Muscle of arm (tissue), 1 donor: ENCODE measurements at regions not wholly inside any gene's neighbourhood (a gene's known extent, or its start where the extent isn't known, plus 50 kb on each side); places are given as distances from the start of the nearest gene placed in this dataset.
"Not testable (repeated sequence)": the region's sequence is repeated elsewhere in the genome, so short reads cannot be mapped to it uniquely, and the experiment has no call there.

Experiments
- DNase-seq: peaks from one replicate; pipeline ENCODE4 v3.0.0-alpha.2; 2013

DNA sequence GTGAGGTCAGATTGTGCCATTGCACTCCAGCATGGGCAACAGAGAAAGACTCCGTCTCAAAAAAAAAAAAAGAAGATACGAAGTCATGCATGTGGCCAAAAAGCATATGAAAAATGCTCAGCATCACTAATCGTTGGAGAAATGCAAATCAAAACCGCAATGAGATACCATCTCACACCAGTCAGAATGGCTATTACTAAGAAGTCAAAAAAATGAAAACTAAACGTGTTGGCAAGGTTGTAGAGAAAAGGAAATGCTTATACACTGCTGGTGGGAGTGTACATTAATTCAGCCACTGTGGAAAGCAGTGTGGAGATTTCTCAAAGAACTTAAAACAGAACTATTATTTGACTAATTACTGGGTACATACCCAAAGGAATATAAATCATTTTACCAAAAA is 156.1 kb upstream of the GRM7 start:
- DNase-seq = not testable (repeated sequence)

DNA sequence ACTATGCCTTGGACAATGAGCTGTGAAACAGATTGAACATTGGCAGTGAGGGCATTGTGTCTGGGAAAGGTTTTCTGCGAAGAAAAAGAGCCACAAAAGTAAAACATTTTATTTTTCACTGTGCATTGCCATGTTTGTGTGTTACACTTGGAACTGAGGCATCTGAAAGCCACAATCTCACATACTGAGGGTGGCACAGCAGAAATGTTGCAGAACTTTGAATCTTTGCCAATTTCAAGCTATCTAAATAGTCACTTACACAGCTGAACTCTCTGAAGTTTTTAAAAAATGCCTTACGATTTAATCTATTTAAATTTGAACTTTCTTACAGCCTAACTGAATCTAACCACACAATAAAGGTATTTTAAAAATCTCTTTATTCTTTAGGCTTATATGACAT is 154.1 kb upstream of the GRM7 start:
- DNase-seq = no peak

DNA sequence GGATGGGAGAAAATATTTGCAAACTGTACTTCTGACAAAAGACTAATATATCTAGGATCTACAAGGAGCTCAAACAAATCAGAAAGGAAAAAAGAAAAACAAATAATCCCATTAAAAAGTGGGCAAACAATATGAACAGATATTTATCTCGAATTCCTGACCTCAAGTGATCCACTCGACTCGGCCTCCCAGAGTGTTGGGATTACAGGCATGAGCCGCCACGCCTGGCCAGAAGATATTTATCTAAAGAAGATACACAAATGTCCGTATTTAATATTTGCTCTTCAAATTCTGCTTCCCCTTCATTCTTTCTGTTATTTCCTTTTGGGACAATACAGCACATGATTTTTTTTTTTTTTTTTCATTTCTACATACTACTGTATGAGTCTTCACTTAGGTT is 151.7 kb upstream of the GRM7 start:
- no peak for DNase-seq

DNA sequence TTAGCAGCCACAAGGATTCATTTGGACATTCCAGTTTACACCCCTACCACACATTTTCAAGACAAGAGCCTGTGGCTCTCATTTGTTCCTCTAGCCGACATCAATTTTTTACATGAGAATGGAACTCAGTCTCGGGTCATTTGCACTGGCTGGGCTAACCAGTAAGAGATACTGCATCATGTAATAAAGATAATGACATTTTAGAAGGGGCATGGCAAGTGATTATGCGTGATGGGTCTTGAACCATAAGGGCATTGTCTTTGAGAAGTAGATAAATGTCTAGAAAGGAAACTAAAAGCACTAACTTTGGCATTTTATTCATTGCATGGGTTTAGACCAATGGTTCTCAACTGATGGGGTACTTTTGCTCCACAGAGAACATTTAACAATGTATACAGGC is 146.0 kb upstream of the GRM7 start:
- DNase-seq = no peak

DNA sequence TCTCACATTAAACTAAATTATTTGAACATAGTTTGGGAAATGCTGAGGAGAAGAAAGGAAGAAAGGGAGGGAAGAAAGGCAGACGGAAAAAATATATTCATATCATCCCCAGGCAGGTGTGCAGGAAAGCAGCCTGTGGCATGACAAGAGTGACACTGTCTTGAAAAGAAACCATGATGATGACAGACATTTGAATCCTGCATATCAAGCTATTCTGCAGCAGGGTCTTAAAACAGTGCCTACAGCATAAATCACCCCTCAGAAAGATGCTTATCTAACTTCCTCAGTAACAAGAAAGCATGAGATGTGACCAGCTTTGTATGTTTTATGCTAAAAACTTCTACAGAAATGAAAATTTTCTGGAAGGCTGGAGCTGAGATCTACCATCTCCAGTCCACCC is 144.5 kb upstream of the GRM7 start:
- DNase-seq = no peak

DNA sequence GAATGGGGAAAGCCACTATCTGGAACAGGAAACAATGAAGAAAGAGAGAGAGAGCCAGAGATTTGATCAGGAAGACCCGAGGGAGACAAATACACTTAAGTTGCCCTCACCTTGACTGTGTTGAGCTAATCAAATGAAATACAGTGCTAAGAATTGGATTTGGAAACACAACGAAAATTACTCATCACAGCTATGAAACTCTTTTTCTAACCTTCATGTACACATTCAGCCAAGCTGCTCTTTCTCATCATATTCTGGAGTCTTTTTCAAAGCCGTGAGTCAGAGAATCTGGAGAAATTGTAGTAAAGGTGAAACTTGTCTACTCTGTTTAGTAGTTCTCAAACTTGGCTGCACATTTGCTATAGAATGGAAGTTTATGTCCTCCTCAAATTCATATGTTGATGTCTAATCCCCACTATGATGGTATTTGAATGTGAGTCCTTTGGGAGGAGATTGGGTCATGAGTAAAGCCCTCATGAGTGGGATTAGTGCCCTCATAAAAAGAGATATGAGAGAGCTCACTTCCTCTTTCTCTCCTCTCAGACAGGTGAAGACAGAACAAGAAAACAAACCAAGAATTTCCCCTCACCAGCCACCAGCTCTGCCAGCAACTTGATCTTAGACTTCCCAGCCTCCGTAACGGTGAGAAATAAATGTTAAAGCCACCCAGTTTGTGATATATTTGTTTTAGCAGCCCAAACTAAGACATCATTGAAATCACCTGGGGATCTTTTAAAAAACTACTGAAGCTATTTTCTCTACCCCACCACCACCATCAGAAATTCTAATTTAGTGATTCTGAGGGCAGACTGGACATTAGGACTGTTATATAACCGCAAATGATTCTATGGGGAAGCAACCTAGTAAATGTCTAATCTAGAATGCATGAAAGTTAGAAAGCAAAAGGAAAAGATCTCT is 143.6 kb upstream of the GRM7 start:
- no peak for DNase-seq

DNA sequence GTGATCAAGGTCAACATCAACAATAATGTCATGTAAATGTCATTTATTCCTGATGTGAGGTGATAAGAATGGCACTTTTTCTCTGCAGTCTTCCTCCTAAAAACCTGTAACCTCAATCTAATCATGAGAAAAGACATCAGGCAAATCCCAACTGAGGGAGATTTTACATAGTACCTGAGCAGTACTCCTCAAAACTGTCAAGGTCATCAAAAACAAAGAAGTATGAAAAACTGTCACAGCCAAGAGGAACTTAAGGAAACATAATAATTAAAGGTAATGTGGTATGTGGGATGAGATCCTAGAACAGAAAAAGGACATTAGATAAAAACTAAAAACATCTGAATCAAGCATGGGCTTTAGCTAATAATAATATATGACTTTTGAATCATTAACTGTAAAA is 140.9 kb upstream of the GRM7 start:
- no peak for DNase-seq

DNA sequence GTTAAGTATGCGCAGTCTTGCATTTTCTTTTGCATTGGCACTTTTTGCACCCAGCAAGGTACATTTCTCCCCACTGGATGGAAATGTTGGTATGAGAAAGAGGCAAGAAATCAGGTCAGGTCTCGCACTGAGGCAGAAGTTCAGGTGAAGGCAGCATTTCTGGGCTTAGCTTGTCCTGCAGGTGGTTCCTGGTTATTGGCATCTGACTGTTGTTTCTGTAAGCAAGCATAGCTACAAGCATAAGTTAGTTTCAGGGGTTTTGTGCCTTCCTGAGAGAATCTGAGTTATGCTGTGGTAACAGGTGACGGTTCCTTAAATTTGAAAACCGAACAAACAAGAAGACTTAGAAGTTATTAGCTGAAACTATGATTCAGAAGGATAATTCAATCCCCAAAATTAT is 139.4 kb upstream of the GRM7 start:
- no peak for DNase-seq

DNA sequence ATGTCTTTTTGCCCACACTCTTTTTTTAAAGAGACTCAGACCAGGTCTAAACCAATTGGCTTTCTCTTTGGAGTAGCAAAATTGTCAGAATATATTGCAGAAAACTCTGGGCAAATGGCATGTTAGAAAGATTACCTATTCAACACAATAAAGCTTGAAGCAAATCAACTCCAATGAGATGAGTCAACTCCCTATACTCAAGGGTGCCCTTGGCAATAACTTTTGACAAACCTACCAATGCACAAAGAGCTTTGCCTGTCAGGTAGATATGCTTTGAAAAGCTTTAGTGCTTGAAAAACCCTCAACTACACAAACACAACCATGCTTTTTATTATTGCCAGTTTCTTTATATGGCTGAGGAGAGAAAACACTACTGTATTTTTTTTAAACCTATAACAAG is 137.7 kb upstream of the GRM7 start:
- no peak for DNase-seq

DNA sequence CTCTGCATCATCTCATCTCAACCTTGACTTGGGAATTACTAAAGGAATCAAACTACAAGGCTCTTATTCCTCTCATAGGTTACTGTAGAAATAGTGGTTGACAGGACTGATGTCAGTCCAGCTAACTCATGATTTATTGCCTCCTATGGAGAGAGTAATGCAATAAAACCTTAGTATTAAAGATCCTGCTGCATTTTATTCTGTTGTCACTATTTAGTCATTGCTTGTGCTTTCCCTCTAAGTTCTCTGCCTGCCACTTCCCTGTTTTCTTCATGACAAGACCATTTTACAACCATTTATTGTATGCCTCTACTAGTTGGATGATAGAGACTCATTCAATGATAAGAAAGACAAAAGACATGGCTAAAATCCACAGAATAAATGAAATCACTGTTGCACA is 134.1 kb upstream of the GRM7 start:
- DNase-seq = no peak

DNA sequence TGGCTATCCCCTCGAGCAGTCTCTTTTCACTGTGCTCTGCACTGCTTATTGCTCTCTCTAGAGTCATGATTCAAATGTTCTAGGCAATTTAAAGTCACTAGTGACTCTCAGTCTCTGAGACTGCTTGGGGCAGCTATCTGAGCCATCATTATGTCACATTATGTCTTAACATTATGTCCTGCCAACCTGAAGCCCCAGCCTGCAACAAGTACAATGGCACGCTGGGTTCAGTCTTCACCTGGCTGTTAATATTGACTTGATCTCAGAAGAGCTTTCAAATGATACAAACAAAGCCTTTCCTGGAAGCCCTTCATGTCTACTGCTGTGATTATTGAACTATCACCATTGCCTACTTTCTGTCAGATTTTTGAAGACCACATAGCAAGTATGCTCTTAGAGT is 128.1 kb upstream of the GRM7 start:
- no peak for DNase-seq

DNA sequence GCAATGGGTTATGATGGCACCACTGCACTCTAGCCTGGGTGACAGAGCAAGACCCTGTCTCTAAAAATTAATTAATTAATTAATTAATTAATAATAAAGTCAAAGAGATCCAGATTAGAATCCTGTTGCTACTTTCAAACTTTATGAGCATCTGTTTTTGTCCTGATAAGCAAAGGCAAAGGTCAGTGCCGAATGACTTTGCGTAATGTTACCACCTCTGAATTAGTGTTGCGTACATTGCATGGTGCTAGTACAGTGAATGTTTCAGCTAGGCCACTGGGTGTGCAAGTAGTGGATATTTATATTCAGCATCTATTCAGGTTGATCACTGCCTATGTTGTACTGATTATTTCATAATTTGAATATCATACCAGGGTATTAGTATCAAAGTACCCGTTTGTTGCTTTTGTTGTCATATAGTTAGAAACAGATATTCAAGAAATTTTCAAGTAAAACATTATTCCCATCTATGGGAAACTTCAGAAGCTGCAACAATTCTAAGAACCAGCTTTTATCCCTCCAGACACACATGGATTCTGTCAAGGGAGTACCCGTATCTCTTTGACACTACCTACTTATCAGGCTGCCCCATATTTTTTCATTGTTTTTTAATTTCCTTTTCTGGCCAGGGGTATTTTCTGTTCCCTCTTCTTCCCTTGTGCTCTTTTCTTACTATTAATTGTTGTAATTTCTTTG is 127.1 kb upstream of the GRM7 start:
- no peak for DNase-seq

DNA sequence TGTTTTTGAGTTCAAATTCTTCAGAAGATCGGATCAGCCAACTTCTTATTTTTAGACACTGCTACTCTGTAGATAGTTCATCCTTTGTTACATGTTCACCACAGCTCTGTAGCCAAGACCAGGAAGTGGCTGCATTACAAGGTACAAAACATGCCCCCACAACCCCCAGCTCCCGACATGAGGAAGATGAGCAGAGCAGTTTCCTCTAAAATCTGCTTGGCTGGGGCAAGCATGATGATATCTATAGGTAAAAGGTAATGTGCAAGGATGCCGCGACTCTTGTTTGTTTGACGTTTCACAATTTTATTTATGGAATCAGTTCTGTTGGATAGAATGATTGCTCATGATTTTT is 126.5 kb upstream of the GRM7 start:
- DNase-seq = no peak

DNA sequence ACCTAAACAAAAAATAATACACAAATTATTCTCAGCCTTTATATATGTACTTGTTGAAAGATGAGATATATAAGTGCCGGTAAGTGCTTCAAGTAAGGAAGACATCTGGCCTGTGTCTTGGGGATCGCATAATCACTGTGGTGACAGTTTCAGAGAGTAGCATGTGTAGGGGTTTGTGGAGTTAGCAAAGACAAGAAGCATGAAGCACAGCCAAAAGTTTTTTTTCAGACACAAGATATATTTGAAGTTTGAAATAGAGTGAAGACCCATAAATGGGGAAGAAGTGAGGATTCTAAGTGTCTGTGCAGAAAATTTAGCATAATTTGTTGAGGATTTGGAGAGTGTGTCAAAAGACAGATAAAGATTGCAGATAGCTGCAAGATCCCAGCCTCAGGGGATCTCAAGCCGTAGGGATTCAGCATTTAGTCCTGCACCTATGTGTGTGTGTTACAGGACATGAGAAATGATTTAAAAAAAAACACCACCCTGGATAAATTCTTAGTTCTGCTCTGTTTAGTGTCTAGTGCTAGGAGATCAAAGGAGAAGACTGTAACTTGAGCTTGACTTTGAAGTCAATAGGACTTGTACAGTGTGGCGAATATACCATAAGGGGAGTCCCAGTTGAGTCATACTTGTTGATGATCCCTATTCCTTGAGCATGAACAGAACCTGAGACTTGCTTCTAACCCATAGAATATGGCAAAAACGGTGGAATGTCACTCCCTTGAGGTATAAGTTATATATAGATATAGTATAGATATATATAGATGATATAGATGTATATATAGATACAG is 123.9 kb upstream of the GRM7 start:
- no peak for DNase-seq

DNA sequence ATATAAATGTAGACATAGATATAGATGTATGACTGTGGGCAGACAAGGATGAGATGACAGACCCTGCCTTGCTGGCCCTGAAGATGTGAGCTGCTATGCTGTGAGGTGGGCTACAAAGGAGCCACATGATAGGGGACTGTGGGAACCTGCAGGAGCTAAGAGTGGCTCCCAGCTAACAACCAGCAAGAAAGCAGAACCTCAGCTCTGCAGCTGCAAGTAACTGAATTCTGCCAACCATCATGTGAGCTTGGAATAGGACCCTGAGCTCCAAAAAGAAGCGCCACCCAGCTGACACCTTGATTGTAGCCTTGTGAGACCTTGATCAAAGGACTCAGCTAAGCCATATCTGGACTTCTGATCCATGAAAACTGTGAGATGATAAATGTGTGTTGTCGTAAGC is 123.3 kb upstream of the GRM7 start:
- DNase-seq = no peak

DNA sequence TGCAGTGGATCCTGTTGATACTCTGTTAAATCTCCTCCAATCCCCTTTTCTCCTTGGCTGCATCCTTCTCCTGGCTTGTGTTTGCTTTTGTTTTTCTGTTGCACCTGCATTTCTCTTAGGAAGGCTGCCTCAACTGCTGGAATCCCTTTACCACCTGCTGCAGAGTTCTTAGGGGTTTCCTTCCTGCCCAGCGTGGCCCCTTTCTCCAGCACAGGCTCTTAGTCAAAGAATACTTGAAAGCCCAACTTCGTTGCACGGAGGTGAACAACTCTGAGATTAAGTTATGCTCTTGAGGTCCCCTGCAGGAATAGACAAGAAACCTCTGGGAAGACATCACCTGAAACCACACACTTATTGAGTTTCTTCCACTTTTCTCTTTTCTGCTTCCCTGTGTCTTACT is 121.6 kb upstream of the GRM7 start:
- DNase-seq = no peak

DNA sequence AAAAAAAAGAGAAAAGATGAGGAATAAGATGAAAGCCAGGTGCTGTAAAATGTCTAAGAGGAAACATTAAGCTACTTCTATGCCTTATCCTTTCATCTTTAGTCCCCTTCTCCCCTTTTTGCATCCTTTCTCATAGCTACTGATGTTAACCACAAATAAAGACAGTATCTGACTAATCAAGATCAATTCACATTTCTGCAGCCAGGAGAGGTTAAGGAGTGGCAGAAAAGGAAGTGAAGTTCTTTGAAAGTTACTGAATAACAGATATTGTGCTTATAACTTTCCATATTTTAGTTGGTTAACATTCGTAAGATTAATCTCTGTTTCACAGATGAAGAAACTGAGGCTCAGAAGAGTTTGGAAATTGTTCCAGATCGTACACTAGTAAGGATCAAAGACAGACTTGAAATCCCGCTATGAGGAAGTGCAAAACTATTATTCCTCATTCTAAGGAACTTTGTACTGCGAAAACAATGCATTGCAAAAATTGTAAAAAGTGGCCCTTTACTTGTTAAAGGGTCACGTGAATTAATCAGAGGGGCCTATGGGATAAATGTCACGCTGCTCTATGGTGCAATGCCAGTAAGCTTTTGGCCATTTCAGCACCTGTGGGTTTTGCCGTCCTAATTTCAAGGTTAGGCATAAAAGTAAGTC is 117.7 kb upstream of the GRM7 start:
- DNase-seq = no peak

DNA sequence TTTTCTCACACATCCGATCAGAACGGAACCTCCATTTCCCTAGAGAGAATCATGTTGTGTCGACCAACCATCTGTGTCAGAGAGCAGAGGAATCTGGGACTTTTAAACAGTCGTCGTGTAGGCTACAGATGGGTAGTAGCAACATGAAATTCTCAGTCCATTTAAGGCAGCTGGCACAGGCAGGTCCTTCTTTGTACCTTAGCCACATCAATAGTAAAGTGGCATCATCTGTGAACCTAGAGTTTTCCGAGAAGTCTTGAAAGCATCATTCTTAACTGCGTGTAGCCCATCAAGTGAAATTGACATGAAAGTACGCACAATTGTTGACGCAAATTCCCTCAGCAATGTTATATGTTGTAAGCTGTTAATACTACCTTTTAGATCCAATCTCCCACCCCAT is 114.5 kb upstream of the GRM7 start:
- no peak for DNase-seq

DNA sequence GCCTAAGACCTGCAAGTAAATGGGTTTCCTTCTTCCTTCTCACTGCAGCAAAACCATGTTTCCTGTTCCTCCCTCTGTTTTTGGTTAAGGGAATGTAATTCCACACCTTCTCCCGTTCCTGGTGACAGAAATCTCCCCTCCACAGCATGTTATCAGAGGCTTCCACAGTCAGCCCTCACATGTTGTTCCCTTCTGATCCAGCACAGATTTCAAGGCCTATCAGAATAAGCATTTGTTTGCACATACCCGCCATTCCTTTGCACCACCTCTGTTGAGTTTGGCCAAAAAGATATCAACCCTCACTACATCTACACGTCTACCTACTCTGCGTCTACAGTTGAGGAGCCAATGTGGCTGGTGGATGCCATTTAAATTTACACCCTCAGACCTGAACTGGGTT is 113.9 kb upstream of the GRM7 start:
- no peak for DNase-seq

DNA sequence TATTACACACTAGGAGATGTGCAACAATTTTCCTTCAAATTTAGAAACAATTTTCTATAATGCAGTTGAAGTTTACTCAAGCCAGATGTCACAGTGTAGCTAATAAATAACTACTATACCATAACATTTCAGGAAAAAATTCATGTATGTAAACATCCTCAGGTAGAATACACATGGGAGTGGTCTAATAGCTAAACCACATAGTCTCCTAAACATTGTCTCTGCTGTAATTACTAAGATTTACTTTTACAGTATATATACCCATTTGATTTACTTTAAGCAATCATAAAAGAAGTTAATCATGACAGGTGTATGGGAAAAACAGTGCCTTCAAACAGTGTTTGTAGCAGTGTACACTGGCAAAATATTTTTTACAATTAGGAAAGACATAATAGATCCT is 110.1 kb upstream of the GRM7 start:
- no peak for DNase-seq

DNA sequence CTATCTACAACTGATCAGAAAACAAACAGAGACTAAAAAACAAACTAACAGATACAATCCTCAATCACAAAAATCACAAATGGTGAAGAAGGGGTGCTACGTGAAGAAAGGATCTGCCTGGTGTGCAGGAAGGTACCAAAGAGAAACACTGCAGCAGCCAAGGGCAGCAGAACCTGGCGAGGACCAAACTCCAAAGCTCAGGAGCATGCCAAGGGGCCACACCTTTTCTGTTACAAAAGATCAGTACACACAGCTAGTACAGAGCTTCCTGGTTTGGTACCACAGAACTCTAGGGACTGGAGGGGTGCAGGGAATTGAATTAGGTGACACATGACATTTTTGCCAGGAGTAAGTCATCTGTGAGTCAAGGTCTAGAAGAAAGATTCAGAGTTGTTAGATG is 107.4 kb upstream of the GRM7 start:
- no peak for DNase-seq
